COLO829 (cell line): ENCODE measurements at regions not wholly inside any gene's neighbourhood (a gene's known extent, or its start where the extent isn't known, plus 50 kb on each side); places are given as distances from the start of the nearest gene placed in this dataset.

ENCODE experiments used
- DNase-seq: peaks from one replicate; pipeline ENCODE4 v3.0.0; 2012; ENCODE audit warnings: low spot score

- no peak for DNase-seq
Measured at GRCh38 chr3:81967393-81967792, 205.9 kb upstream of the GBE1 start.

- DNase-seq: no peak
Measured at GRCh38 chr3:81965696-81966095, 204.3 kb upstream of the GBE1 start.

- no peak for DNase-seq
Measured at GRCh38 chr3:81962396-81962795, 201.0 kb upstream of the GBE1 start.

GRCh38 chr3:81958972-81959640 lies 197.7 kb upstream of the GBE1 start:
- no peak for DNase-seq

- no peak for DNase-seq
Measured at GRCh38 chr3:81955878-81956277, 194.4 kb upstream of the GBE1 start.

- DNase-seq: no peak
Measured at GRCh38 chr3:81953111-81953510, 191.7 kb upstream of the GBE1 start.

GRCh38 chr3:81952141-81952540 lies 190.7 kb upstream of the GBE1 start:
- no peak for DNase-seq

GRCh38 chr3:81951636-81952035 lies 190.2 kb upstream of the GBE1 start:
- DNase-seq: no peak

- no peak for DNase-seq
Measured at GRCh38 chr3:81951106-81951505, 189.7 kb upstream of the GBE1 start.

GRCh38 chr3:81947359-81947758 lies 185.9 kb upstream of the GBE1 start:
- DNase-seq: peak; percentile 57

GRCh38 chr3:81938681-81939080 lies 177.2 kb upstream of the GBE1 start:
- no peak for DNase-seq

GRCh38 chr3:81936817-81937216 lies 175.4 kb upstream of the GBE1 start:
- DNase-seq: no peak

GRCh38 chr3:81932681-81933080 lies 171.2 kb upstream of the GBE1 start:
- DNase-seq: no peak

GRCh38 chr3:81931265-81932251 lies 170.1 kb upstream of the GBE1 start:
- DNase-seq: peak; percentile 45

GRCh38 chr3:81929697-81930096 lies 168.3 kb upstream of the GBE1 start:
- DNase-seq: no peak

- DNase-seq: no peak
Measured at GRCh38 chr3:81927811-81928210, 166.4 kb upstream of the GBE1 start.

- DNase-seq: no peak
Measured at GRCh38 chr3:81925385-81925784, 163.9 kb upstream of the GBE1 start.

- DNase-seq: no peak
Measured at GRCh38 chr3:81923038-81923437, 161.6 kb upstream of the GBE1 start.

GRCh38 chr3:81922404-81922803 lies 161.0 kb upstream of the GBE1 start:
- no peak for DNase-seq

GRCh38 chr3:81920816-81921215 lies 159.4 kb upstream of the GBE1 start:
- DNase-seq: no peak

GRCh38 chr3:81916890-81917289 lies 155.4 kb upstream of the GBE1 start:
- DNase-seq: no peak

- peak; percentile 45 for DNase-seq
Measured at GRCh38 chr3:81913886-81914663, 152.6 kb upstream of the GBE1 start.

- DNase-seq: no peak
Measured at GRCh38 chr3:81911221-81911620, 149.8 kb upstream of the GBE1 start.
